Upper lobe of right lung (tissue), 1 donor: ENCODE measurements at regions not wholly inside any gene's neighbourhood (a gene's known extent, or its start where the extent isn't known, plus 50 kb on each side); places are given as distances from the start of the nearest gene placed in this dataset.

Experiments used
- ATAC-seq: fragments of 200-7000 bp; cut with Tn5 transposase; one replicate; pipeline ENCODE4 v1.9.1; 2020; ENCODE audit warnings: mild to moderate bottlenecking, moderate library complexity
- DNase-seq: peaks from one replicate; pipeline ENCODE4 v3.0.0-alpha.2; 2020
- H3K27ac ChIP-seq: fragments of 200-600 bp; one replicate; pipeline ENCODE4 v1.8.0; 2022
- H3K27me3 ChIP-seq: fragments of 200-600 bp; one replicate; pipeline ENCODE4 v1.8.0; 2022; ENCODE audit warnings: mild to moderate bottlenecking
- H3K36me3 ChIP-seq: fragments of 200-600 bp; one replicate; pipeline ENCODE4 v1.8.0; 2022
- H3K4me1 ChIP-seq: fragments of 200-600 bp; one replicate; pipeline ENCODE4 v1.8.0; 2022
- H3K4me3 ChIP-seq: fragments of 200-600 bp; one replicate; pipeline ENCODE4 v1.8.0; 2022; ENCODE audit warnings: mild to moderate bottlenecking
- H3K9me3 ChIP-seq: fragments of 200-600 bp; one replicate; pipeline ENCODE4 v1.8.0; 2022
- CTCF ChIP-seq: fragments of 200-600 bp; IDR thresholded peaks from one replicate; pipeline ENCODE4 v1.8.0; 2022; ENCODE audit warnings: antibody characterized with exemption
- intact Hi-C: fragments of 100-400 bp; cut with DNase I; formaldehyde crosslinking; loops from one replicate; pipeline ENCODE4 v1.11.0; 2022
- donor health status: DM: no; HTN: yes; CAD: no; lungs with severe emphysema.

GRCh38 chr2:149894760-149895159, 307.2 kb upstream of the MMADHC start:
- Histone ChIP-seq H3K27ac (no peak overlapping the region), H3K4me3 (no peak overlapping the region), H3K9me3 (no peaks in the 10 kb centered on the region), H3K36me3 (no peaks in the 10 kb centered on the region), H3K4me1 (no peaks in the 10 kb centered on the region), H3K27me3 (no peaks in the 10 kb centered on the region)
- intact Hi-C loops: no loop called here
- no peak for TF ChIP-seq CTCF
- no peak for DNase-seq
- ATAC-seq: no peak

GRCh38 chr2:149894226-149894625, 306.7 kb upstream of the MMADHC start:
- Histone ChIP-seq H3K9me3 (no peaks in the 10 kb centered on the region), H3K27ac (no peak overlapping the region), H3K36me3 (no peaks in the 10 kb centered on the region), H3K4me3 (no peak overlapping the region), H3K27me3 (no peaks in the 10 kb centered on the region), H3K4me1 (no peaks in the 10 kb centered on the region)
- TF ChIP-seq CTCF: no peak
- no peak for ATAC-seq
- intact Hi-C loops: no loop called here
- no peak for DNase-seq

- Histone ChIP-seq H3K36me3 (no peaks in the 10 kb centered on the region), H3K27me3 (no peaks in the 10 kb centered on the region), H3K27ac (no peak overlapping the region), H3K4me3 (no peak overlapping the region), H3K9me3 (no peaks in the 10 kb centered on the region), H3K4me1 (no peaks in the 10 kb centered on the region)
- ATAC-seq (no peak), DNase-seq (no peak)
- intact Hi-C loops: no loop called here
- no peak for TF ChIP-seq CTCF
These were observed 305.0 kb upstream of the MMADHC start for GRCh38 chr2:149892563-149892962.

- no peaks in the 10 kb centered on the region for H3K9me3 ChIP-seq
- H3K27ac ChIP-seq: no peak overlapping the region
- H3K27me3 ChIP-seq: no peaks in the 10 kb centered on the region
- no peak overlapping the region for H3K4me3 ChIP-seq
- no peak for DNase-seq
- H3K36me3 ChIP-seq: no peaks in the 10 kb centered on the region
- intact Hi-C loops: no loop called here
- TF ChIP-seq CTCF: no peak
- ATAC-seq: no peak
- no peaks in the 10 kb centered on the region for H3K4me1 ChIP-seq
These were observed 298.4 kb upstream of the MMADHC start for GRCh38 chr2:149885946-149886345.

- peak; percentile 53 for ATAC-seq
These were observed 297.9 kb upstream of the MMADHC start for GRCh38 chr2:149885468-149885867.

More at GRCh38 chr2:149885468-149885867, 297.9 kb upstream of the MMADHC start:
- TF ChIP-seq CTCF: no peak
- DNase-seq: no peak
- Histone ChIP-seq H3K4me3 (no peak overlapping the region), H3K9me3 (no peaks in the 10 kb centered on the region), H3K27ac (no peak overlapping the region), H3K27me3 (no peaks in the 10 kb centered on the region), H3K36me3 (no peaks in the 10 kb centered on the region), H3K4me1 (no peaks in the 10 kb centered on the region)
- intact Hi-C loops: no loop called here
